Activated T-cell treated with anti-CD3 and anti-CD28 coated beads for 4 hours (primary cell): ENCODE measurements at regions not wholly inside any gene's neighbourhood (a gene's known extent, or its start where the extent isn't known, plus 50 kb on each side); places are given as distances from the start of the nearest gene placed in this dataset.
"Not testable (repeated sequence)": the region's sequence is repeated elsewhere in the genome, so short reads cannot be mapped to it uniquely, and the experiment has no call there.

Experiments
- DNase-seq: peaks from one replicate; pipeline ENCODE4 v3.0.0-alpha.2; 2020

GRCh38 chr21:27917966-27918365 lies 951.1 kb upstream of the ADAMTS5 start:
- DNase-seq = not testable (repeated sequence)

- not testable (repeated sequence) for DNase-seq
These were observed 949.4 kb upstream of the ADAMTS5 start for GRCh38 chr21:27916326-27916725.

GRCh38 chr21:27912133-27912532 lies 945.2 kb upstream of the ADAMTS5 start:
- not testable (repeated sequence) for DNase-seq

GRCh38 chr21:27909487-27909886 lies 942.6 kb upstream of the ADAMTS5 start:
- not testable (repeated sequence) for DNase-seq

GRCh38 chr21:27908816-27909215 lies 941.9 kb upstream of the ADAMTS5 start:
- not testable (repeated sequence) for DNase-seq

- not testable (repeated sequence) for DNase-seq
These were observed 936.0 kb upstream of the ADAMTS5 start for GRCh38 chr21:27902904-27903303.

- not testable (repeated sequence) for DNase-seq
These were observed 926.7 kb upstream of the ADAMTS5 start for GRCh38 chr21:27893619-27894018.

- not testable (repeated sequence) for DNase-seq
These were observed 924.6 kb upstream of the ADAMTS5 start for GRCh38 chr21:27891495-27891894.

GRCh38 chr21:27887808-27888455 lies 921.0 kb upstream of the ADAMTS5 start:
- not testable (repeated sequence) for DNase-seq

GRCh38 chr21:27885296-27885711 lies 918.4 kb upstream of the ADAMTS5 start:
- DNase-seq = no peak

GRCh38 chr21:27881331-27881730 lies 914.4 kb upstream of the ADAMTS5 start:
- not testable (repeated sequence) for DNase-seq

GRCh38 chr21:27872411-27872810 lies 905.5 kb upstream of the ADAMTS5 start:
- DNase-seq = not testable (repeated sequence)

- DNase-seq = not testable (repeated sequence)
These were observed 903.9 kb upstream of the ADAMTS5 start for GRCh38 chr21:27870755-27871154.

- DNase-seq = not testable (repeated sequence)
These were observed 893.5 kb upstream of the ADAMTS5 start for GRCh38 chr21:27860314-27860955.

GRCh38 chr21:27858053-27858825 lies 891.4 kb upstream of the ADAMTS5 start:
- not testable (repeated sequence) for DNase-seq

GRCh38 chr21:27856988-27857387 lies 890.1 kb upstream of the ADAMTS5 start:
- not testable (repeated sequence) for DNase-seq

GRCh38 chr21:27841084-27841672 lies 874.3 kb upstream of the ADAMTS5 start:
- DNase-seq = no peak

GRCh38 chr21:27840262-27840661 lies 873.4 kb upstream of the ADAMTS5 start:
- no peak for DNase-seq

- DNase-seq = no peak
These were observed 872.7 kb upstream of the ADAMTS5 start for GRCh38 chr21:27839512-27840115.

GRCh38 chr21:27838573-27838972 lies 871.7 kb upstream of the ADAMTS5 start:
- DNase-seq = no peak

GRCh38 chr21:27837936-27838335 lies 871.0 kb upstream of the ADAMTS5 start:
- no peak for DNase-seq

- DNase-seq = no peak
These were observed 866.4 kb upstream of the ADAMTS5 start for GRCh38 chr21:27833298-27833697.
